RWPE2 (cell line): ENCODE measurements at regions not wholly inside any gene's neighbourhood (a gene's known extent, or its start where the extent isn't known, plus 50 kb on each side); places are given as distances from the start of the nearest gene placed in this dataset.

Experiments
- ATAC-seq: fragments of 200-7000 bp; cut with Tn5 transposase; 3 replicates; pipeline ENCODE4 v1.9.1; 2021; ENCODE audit warnings: low read depth
- DNase-seq: peaks from one replicate; pipeline ENCODE4 v3.0.0-alpha.2; 2020; ENCODE audit warnings: low spot score
- H3K27ac ChIP-seq: fragments of 450-650 bp; 2 replicates; pipeline ENCODE4 v1.5.1; 2017; ENCODE audit warnings: mild to moderate bottlenecking; ENCODE audit not compliant: poor library complexity, severe bottlenecking
- H3K27me3 ChIP-seq: fragments of 250-450 bp; sonication (Bioruptor Pico); 2 replicates; pipeline ENCODE4 v1.5.1; 2021; ENCODE audit warnings: mild to moderate bottlenecking, moderate library complexity; ENCODE audit not compliant: insufficient read depth, poor library complexity, severe bottlenecking
- H3K36me3 ChIP-seq: fragments of 250-450 bp; sonication (Bioruptor Pico); 2 replicates; pipeline ENCODE4 v1.5.1; 2020; ENCODE audit warnings: low read depth, mild to moderate bottlenecking, moderate library complexity
- H3K4me1 ChIP-seq: fragments of 250-450 bp; sonication (Bioruptor Pico); 2 replicates; pipeline ENCODE4 v1.5.1; 2021; ENCODE audit warnings: mild to moderate bottlenecking, moderate library complexity; ENCODE audit not compliant: insufficient read depth, poor library complexity, severe bottlenecking
- H3K4me3 ChIP-seq: fragments of 250-450 bp; sonication (Bioruptor Pico); 2 replicates; pipeline ENCODE4 v1.5.1; 2021; ENCODE audit warnings: mild to moderate bottlenecking, moderate library complexity; ENCODE audit not compliant: severe bottlenecking
- H3K9me3 ChIP-seq: fragments of 250-450 bp; sonication (Bioruptor Pico); 2 replicates; pipeline ENCODE4 v1.5.1; 2021; ENCODE audit warnings: mild to moderate bottlenecking, moderate library complexity; ENCODE audit not compliant: severe bottlenecking
- CTCF ChIP-seq: fragments of 450-650 bp; IDR thresholded peaks from one replicate; pipeline ENCODE4 v1.5.1; 2017; ENCODE audit warnings: mild to moderate bottlenecking, moderate library complexity; ENCODE audit not compliant: poor library complexity, severe bottlenecking

- ATAC-seq (no peak), DNase-seq (no peak)
- H3K27me3 ChIP-seq, result no peaks in the 10 kb centered on the region
- H3K4me1 ChIP-seq, result no peaks in the 10 kb centered on the region
- TF ChIP-seq CTCF, result no peak
- H3K27ac ChIP-seq, result no peak overlapping the region
- no peaks in the 10 kb centered on the region for H3K9me3 ChIP-seq
- no peak overlapping the region for H3K4me3 ChIP-seq
- no peaks in the 10 kb centered on the region for H3K36me3 ChIP-seq
Observed at GRCh38 chr13:53683146-53683545, 654.5 kb downstream of the OLFM4 start.

GRCh38 chr13:53683608-53684007 lies 655.0 kb downstream of the OLFM4 start:
- no peak for TF ChIP-seq CTCF
- H3K27me3 ChIP-seq, result no peaks in the 10 kb centered on the region
- DNase-seq, result no peak
- no peak overlapping the region for H3K27ac ChIP-seq
- no peaks in the 10 kb centered on the region for H3K9me3 ChIP-seq
- no peak overlapping the region for H3K4me3 ChIP-seq
- H3K36me3 ChIP-seq, result no peaks in the 10 kb centered on the region
- H3K4me1 ChIP-seq, result no peaks in the 10 kb centered on the region
- ATAC-seq, result no peak

- no peak overlapping the region for H3K4me3 ChIP-seq
- DNase-seq (no peak), ATAC-seq (no peak)
- no peaks in the 10 kb centered on the region for H3K27me3 ChIP-seq
- no peaks in the 10 kb centered on the region for H3K36me3 ChIP-seq
- TF ChIP-seq CTCF, result no peak
- H3K4me1 ChIP-seq, result no peaks in the 10 kb centered on the region
- H3K27ac ChIP-seq, result no peak overlapping the region
- no peaks in the 10 kb centered on the region for H3K9me3 ChIP-seq
Observed at GRCh38 chr13:53691417-53691816, 662.8 kb downstream of the OLFM4 start.

- no peaks in the 10 kb centered on the region for H3K9me3 ChIP-seq
- no peak for TF ChIP-seq CTCF
- H3K4me3 ChIP-seq, result no peak overlapping the region
- no peaks in the 10 kb centered on the region for H3K4me1 ChIP-seq
- H3K27me3 ChIP-seq, result no peaks in the 10 kb centered on the region
- ATAC-seq (no peak), DNase-seq (no peak)
- H3K27ac ChIP-seq, result no peak overlapping the region
- no peaks in the 10 kb centered on the region for H3K36me3 ChIP-seq
Observed at GRCh38 chr13:53694814-53695532, 666.4 kb downstream of the OLFM4 start.

GRCh38 chr13:53703371-53704080 lies 674.9 kb downstream of the OLFM4 start:
- H3K9me3 ChIP-seq, result no peaks in the 10 kb centered on the region
- DNase-seq (no peak), ATAC-seq (no peak)
- no peaks in the 10 kb centered on the region for H3K27me3 ChIP-seq
- no peak overlapping the region for H3K4me3 ChIP-seq
- no peak for TF ChIP-seq CTCF
- no peaks in the 10 kb centered on the region for H3K36me3 ChIP-seq
- no peak overlapping the region for H3K27ac ChIP-seq
- no peaks in the 10 kb centered on the region for H3K4me1 ChIP-seq
